ENCODE measurements at regions not wholly inside any gene's neighbourhood (a gene's known extent, or its start where the extent isn't known, plus 50 kb on each side); places are given as distances from the start of the nearest gene placed in this dataset.

- H3K27me3 ChIP-seq (ENCODE audit: control insufficient read depth, insufficient read depth, low read length), result no peaks in the 10 kb centered on the region
- no peak for DNase-seq (ENCODE audit: low read depth)
- no peak overlapping the region for H3K4me3 ChIP-seq (ENCODE audit: low read depth, low read length)
- TF ChIP-seq CTCF (IDR thresholded peaks at IDR 0.05; ENCODE audit: insufficient read depth, low read length, poor library complexity, severe bottlenecking), result no peak
- no peaks in the 10 kb centered on the region for H3K36me3 ChIP-seq (ENCODE audit: control insufficient read depth, insufficient read depth, low read length)
These were observed 1305.2 kb downstream of the ARAP2 start for GRCh38 chr4:34939073-34939472.

DNA sequence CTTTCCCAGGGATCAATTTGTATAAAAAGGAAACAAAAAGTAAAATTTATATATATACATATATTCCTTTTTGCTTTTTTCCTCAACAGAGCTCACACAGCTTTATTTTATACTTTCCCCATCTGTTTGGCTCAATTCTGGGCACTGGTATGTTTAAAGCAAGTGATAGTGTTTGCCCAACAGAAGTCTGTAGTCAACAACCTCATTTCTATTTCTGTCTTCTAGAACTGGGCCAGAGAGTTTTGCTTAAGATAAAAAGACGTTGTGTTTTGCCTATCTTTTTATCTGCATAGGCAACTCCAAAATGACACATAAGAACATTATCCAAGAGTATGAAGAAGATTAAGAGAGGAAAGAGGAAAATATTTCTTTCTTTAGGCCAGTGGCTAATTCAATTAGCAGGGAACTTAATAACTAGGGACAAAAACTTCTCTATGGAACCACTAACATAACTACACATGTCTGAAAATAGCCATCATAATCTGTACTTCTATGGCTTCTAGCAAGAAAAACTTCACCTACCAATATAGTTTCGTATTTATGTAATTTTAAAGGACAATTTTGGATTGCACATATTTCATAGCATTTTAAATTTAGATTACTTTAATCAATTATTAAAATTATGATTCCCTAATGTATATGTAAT lies 1300.5 kb downstream of the ARAP2 start:
- no peak for DNase-seq (ENCODE audit: low read depth)
- Histone ChIP-seq H3K27me3 (ENCODE audit: control insufficient read depth, insufficient read depth, low read length) (no peaks in the 10 kb centered on the region), H3K36me3 (ENCODE audit: control insufficient read depth, insufficient read depth, low read length) (no peaks in the 10 kb centered on the region), H3K4me3 (ENCODE audit: low read depth, low read length) (no peak overlapping the region)
- no peak for TF ChIP-seq CTCF (IDR thresholded peaks at IDR 0.05; ENCODE audit: insufficient read depth, low read length, poor library complexity, severe bottlenecking)

DNA sequence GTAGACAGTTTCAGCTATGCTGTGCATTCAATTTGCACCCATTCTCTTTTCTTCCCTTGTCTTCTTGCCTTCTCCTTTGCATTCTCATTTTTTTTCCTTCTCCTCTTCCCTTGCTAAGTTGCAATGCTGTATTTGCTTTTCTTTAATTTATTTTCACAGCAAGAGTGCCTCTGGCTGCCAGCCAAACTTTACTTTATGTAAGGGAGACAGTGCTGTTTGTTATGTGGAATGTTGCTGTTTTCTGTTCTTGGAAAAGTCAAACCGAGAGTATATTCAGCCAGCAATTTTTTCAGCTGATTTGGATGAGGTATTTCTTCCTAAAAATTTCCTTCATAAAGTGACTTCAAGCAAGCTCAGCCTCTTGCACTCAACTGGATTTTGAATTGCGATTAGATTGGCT lies 1293.4 kb downstream of the ARAP2 start:
- H3K4me3 ChIP-seq (ENCODE audit: low read depth, low read length), result no peak overlapping the region
- DNase-seq (ENCODE audit: low read depth), result no peak
- H3K27me3 ChIP-seq (ENCODE audit: control insufficient read depth, insufficient read depth, low read length), result no peaks in the 10 kb centered on the region
- H3K36me3 ChIP-seq (ENCODE audit: control insufficient read depth, insufficient read depth, low read length), result no peaks in the 10 kb centered on the region
- no peak for TF ChIP-seq CTCF (IDR thresholded peaks at IDR 0.05; ENCODE audit: insufficient read depth, low read length, poor library complexity, severe bottlenecking)

GRCh38 chr4:34953145-34953799 lies 1291.0 kb downstream of the ARAP2 start:
- Histone ChIP-seq H3K36me3 (ENCODE audit: control insufficient read depth, insufficient read depth, low read length) (no peaks in the 10 kb centered on the region), H3K27me3 (ENCODE audit: control insufficient read depth, insufficient read depth, low read length) (no peaks in the 10 kb centered on the region), H3K4me3 (ENCODE audit: low read depth, low read length) (no peak overlapping the region)
- no peak for TF ChIP-seq CTCF (IDR thresholded peaks at IDR 0.05; ENCODE audit: insufficient read depth, low read length, poor library complexity, severe bottlenecking)
- DNase-seq (ENCODE audit: low read depth), result no peak

GRCh38 chr4:34964613-34965012 lies 1279.7 kb downstream of the ARAP2 start:
- Histone ChIP-seq H3K4me3 (ENCODE audit: low read depth, low read length) (no peak overlapping the region), H3K27me3 (ENCODE audit: control insufficient read depth, insufficient read depth, low read length) (no peaks in the 10 kb centered on the region), H3K36me3 (ENCODE audit: control insufficient read depth, insufficient read depth, low read length) (no peaks in the 10 kb centered on the region)
- TF ChIP-seq CTCF (IDR thresholded peaks at IDR 0.05; ENCODE audit: insufficient read depth, low read length, poor library complexity, severe bottlenecking), result no peak
- DNase-seq (ENCODE audit: low read depth), result no peak

GRCh38 chr4:34972189-34972588 lies 1272.1 kb downstream of the ARAP2 start:
- DNase-seq (ENCODE audit: low read depth), result no peak
- no peak for TF ChIP-seq CTCF (IDR thresholded peaks at IDR 0.05; ENCODE audit: insufficient read depth, low read length, poor library complexity, severe bottlenecking)
- no peak overlapping the region for H3K4me3 ChIP-seq (ENCODE audit: low read depth, low read length)
- H3K36me3 ChIP-seq (ENCODE audit: control insufficient read depth, insufficient read depth, low read length), result no peaks in the 10 kb centered on the region
- no peaks in the 10 kb centered on the region for H3K27me3 ChIP-seq (ENCODE audit: control insufficient read depth, insufficient read depth, low read length)

All from kidney epithelial cell (primary cell).